ENCODE measurements at regions not wholly inside any gene's neighbourhood (a gene's known extent, or its start where the extent isn't known, plus 50 kb on each side); places are given as distances from the start of the nearest gene placed in this dataset.
A peak's percentile ranks its signal among the peaks of the same experiment; 100 is the strongest.
"Not testable (repeated sequence)": the region's sequence is repeated elsewhere in the genome, so short reads cannot be mapped to it uniquely, and the experiment has no call there.

DNA sequence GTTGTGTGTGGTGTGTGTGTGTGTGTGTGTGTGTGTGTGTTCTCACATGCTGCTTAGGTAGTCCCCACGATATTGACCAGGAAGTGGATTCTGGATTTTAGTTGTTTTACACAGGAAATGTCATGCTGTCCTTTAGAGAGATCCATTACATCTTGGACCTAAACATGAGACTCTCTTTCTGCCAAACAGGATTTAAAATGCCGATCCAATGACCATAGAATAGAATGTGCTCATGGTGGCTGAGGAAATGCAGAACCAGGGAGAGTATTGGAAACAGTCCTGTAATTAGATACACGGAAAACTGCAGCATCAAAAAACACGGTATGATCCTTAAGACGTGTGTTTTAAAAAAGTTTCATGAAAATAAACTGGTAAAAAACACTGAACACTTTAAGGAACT is 347.8 kb upstream of the FRG1 start:
- H3K4me3 ChIP-seq (ENCODE audit: low read length): no peak overlapping the region
- TF ChIP-seq, protein P1, sequence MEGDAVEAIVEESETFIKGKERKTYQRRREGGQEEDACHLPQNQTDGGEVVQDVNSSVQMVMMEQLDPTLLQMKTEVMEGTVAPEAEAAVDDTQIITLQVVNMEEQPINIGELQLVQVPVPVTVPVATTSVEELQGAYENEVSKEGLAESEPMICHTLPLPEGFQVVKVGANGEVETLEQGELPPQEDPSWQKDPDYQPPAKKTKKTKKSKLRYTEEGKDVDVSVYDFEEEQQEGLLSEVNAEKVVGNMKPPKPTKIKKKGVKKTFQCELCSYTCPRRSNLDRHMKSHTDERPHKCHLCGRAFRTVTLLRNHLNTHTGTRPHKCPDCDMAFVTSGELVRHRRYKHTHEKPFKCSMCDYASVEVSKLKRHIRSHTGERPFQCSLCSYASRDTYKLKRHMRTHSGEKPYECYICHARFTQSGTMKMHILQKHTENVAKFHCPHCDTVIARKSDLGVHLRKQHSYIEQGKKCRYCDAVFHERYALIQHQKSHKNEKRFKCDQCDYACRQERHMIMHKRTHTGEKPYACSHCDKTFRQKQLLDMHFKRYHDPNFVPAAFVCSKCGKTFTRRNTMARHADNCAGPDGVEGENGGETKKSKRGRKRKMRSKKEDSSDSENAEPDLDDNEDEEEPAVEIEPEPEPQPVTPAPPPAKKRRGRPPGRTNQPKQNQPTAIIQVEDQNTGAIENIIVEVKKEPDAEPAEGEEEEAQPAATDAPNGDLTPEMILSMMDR (IDR thresholded peaks at IDR 0.05; ENCODE audit: insufficient read depth, low read depth, low read length, missing control alignments): no peak
- no peak for DNase-seq (ENCODE audit: low read depth)

DNA sequence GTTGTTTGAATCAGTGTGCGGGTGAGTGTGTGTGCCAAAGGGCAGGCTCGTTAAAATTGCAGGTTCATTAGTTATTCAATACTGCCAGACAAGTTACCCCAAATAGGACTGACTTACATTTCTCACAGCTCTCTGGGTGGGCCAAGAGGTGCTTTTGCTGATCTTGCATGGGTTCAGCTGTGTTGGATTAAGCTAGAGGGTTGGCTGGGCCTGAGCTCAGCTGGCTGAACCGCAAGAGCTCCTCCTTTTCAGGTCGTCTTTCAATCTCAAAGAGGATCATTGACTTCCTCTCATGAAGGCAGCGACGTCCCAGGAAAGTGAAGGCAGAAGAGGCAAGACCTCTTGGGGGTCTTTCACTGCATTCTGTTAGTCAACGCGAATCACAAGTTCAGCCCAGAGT is 343.3 kb upstream of the FRG1 start:
- H3K4me3 ChIP-seq (ENCODE audit: low read length): no peak overlapping the region
- no peak for DNase-seq (ENCODE audit: low read depth)
- TF ChIP-seq, protein P1 (IDR thresholded peaks at IDR 0.05; ENCODE audit: insufficient read depth, low read depth, low read length, missing control alignments): no peak

DNA sequence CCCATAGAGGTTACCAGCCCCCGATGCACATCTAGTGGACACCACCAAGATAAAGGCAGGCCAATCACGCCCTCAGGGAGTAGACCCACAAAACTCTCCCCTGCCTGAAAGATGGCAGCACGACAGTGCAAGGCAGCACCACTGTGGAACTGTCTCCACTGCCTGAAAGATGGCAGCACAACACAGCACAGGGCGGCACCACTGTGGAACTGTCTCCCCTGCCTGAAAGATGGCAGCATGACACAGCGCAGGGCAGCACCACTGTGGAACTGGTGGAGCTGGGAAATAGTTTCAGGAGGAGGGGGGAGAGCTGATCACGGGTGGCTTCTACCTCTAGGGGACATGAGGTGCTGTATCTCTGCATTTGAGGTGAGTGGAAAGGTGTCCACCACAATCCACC is 340.4 kb upstream of the FRG1 start:
- TF ChIP-seq, protein P1 (IDR thresholded peaks at IDR 0.05; ENCODE audit: insufficient read depth, low read depth, low read length, missing control alignments): no peak
- DNase-seq (ENCODE audit: low read depth): no peak

DNA sequence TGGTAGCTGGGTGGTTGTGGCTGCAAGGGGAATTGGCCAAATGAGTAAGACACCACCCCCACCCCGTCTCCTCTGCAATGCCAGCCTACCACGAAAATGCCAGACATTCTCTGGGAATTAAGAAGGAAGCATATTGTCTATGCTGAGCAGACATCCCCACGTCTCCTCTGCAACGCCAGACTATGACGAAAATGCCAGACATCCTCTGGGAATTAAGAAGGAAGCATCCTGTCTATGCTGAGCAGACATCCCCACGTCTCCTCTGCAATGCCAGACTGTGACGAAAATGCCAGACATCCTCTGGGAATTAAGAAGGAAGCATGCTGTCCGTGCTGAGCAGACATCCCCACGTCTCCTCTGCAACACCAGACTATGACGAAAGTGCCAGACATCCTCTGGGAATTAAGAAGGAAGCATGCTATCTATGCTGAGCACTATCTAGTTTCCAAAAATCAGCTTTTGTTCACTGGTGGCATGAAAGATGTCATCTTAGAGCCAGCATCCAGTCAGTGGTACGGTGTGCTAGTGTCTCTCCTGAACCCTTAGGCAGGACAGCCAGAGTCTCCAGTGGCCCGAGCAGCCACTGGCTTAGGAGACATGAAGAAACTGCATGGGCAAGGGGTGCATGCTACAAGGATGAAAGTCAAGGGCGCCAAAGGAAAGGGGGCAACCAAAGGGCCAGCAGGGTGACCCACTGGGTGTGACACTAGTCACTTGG is 339.8 kb upstream of the FRG1 start:
- TF ChIP-seq, protein P1 (IDR thresholded peaks at IDR 0.05; ENCODE audit: insufficient read depth, low read depth, low read length, missing control alignments): no peak
- H3K4me3 ChIP-seq (ENCODE audit: low read length): no peak overlapping the region
- DNase-seq (ENCODE audit: low read depth): no peak

More for the DNA sequence above, 340.4 kb upstream of the FRG1 start:
- H3K4me3 ChIP-seq (ENCODE audit: low read length): no peak overlapping the region

DNA sequence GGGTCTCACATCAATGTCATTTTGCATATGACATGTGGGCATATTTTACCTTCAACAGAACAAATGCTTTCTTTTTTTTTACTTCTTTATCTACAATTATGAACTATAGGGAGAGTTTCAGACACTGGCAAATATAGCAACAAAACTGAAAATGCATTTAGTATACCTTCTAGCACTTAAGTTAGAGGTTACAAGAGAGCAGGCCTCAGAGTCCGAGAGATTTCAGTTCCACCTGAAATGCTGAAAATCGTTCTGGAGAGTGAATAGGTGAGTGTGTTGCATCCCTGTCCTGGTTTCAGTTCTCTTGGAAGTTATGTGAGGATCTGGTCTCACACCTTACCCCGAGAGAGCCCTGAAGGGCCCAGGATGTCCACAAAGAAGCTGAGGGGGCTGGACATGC is 337.8 kb upstream of the FRG1 start:
- not testable (repeated sequence) for H3K4me3 ChIP-seq (ENCODE audit: low read length); DNase-seq (ENCODE audit: low read depth)

DNA sequence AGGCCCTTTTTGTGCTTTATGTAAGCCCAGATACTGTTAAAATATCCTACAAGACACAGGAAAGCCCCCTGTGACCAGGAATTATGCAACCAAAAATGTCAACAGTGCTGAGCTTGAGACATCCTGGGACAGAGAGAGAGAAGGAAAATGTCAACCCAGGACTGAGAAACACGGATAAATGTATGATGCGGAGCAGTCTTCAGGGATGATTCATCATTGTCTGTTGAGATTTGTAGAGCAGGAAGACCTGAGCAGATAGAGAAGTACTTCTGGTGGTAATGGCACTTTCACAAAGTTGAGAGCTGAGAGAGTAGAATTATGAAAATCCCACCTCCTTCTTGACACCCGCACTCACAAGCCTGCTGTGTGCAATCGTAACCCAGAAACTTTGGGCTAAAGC is 330.1 kb upstream of the FRG1 start:
- H3K4me3 ChIP-seq (ENCODE audit: low read length); DNase-seq (ENCODE audit: low read depth): not testable (repeated sequence)

DNA sequence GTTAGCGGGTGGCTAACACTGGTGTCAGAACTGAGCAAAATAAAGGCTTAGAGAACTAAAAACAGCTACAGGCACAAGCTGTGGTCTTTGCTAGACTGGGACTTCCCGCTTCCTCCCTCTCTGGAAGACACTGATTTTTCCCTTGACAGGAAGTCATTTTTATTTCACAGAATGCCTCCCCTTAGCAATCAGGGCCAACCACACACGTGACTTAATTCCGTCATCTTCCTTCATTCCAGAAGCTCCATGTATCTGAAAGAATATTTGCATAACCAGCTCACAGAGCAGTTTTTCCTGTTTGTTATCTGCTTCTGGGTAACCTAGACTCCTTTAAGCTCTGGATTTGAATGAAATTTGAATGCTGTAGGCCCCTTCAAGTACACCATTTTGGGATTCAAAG is 327.5 kb upstream of the FRG1 start:
- DNase-seq (ENCODE audit: low read depth): peak; percentile 6
- H3K4me3 ChIP-seq (ENCODE audit: low read length): no peak overlapping the region
- TF ChIP-seq, protein P1 (IDR thresholded peaks at IDR 0.05; ENCODE audit: insufficient read depth, low read depth, low read length, missing control alignments): no peak

DNA sequence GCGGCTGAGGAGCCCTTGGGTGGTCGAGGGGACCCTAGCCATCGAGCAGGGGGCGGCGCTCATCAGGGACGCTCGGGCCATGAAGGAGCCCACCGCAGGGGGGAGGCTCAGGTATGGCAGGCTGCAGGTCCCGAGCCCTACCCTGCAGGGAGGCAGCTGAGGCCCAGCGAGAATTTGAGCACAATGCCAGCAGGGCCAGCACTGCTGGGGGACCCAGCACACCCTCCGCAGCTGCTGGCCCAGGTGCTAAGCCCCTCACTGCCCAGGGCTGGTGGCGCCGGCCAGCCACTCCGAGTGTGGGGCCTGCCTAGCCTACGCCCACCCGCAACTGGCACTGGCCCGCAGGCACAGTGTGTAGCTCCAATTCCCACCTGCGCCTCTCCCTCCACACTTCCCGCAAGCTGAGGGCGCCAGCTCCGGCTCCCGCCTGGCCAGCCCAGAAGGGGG is 325.4 kb upstream of the FRG1 start:
- no peak overlapping the region for H3K4me3 ChIP-seq (ENCODE audit: low read length)
- TF ChIP-seq, protein P1 (IDR thresholded peaks at IDR 0.05; ENCODE audit: insufficient read depth, low read depth, low read length, missing control alignments): no peak
- no peak for DNase-seq (ENCODE audit: low read depth)

DNA sequence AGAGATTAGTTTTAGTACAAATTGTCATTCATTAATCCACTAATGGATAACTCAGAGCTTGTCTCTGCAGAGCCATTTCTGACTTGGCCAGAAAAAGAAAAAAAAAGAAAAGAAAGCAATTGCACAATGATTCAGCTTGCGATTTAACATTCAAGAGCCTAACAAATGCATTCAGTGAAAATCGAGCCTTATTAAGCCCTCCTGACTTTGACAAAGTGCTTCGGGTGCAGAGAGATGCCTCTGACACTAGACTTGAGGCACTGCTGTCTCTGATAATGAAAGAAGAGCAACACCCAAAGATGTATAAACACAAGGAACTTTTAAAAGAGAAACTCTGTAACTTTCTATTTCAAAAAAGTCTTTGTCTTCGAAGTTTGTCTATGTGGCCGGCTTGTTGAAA is 322.9 kb upstream of the FRG1 start:
- DNase-seq (ENCODE audit: low read depth); H3K4me3 ChIP-seq (ENCODE audit: low read length): not testable (repeated sequence)

DNA sequence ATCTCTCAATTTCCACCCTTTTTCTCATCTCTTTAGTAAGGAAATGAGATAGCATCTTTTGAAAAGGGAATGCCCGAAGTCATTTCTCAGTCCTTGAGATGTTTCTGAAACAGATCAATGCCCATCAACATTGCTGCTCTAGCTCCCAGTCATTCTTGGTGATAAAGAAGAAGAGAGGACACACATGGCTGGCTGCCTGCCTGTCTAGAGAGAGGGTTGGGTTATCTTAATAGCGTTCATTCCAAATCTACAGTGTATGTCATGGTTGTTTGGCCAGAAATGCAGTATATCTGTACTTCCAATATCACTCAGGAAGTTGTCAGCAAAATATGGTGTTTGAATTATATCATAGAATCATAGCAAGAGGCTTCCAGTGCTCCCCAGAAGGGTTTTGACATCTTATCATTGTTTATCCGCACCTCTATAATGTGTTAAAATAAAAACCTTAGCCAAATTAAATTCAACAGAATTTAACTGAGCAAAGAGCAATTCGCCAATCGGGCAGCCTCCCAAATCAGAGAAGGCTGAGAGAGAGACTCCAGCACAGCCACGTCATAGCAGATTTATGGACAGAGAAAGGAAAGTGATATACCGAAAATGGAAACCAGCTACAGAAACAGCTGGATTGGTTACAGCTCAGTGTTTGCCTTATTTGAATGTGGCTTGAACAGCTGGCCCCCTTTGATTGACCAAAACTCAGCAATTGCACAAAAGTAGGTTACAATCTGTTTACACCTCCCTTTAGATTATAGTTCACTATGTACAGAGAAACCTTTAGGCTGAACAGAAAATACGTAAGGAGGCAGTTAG is 321.0 kb upstream of the FRG1 start:
- H3K4me3 ChIP-seq (ENCODE audit: low read length); DNase-seq (ENCODE audit: low read depth): not testable (repeated sequence)

DNA sequence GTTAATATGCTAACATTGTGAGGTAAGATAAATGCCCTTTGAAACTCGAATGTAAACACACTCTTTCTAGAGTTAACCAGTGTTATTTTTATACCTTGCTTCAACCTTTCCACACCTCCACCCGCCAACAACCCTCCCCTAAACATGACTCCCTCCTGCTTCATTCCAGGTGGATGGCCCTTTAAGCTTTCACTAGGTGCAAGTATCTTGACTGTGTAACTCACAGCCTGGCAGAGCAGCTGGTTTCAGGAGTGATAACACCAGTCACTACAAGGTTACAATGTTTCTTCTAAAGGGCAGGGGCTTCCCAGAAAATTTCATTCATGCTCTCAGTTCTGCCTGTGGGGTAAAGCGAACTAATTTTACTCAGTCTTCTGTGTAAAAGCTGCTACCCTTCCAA is 318.1 kb upstream of the FRG1 start:
- not testable (repeated sequence) for DNase-seq (ENCODE audit: low read depth); H3K4me3 ChIP-seq (ENCODE audit: low read length)
